Activated T-cell treated with anti-CD3 and anti-CD28 coated beads for 24 hours (primary cell): ENCODE measurements at regions not wholly inside any gene's neighbourhood (a gene's known extent, or its start where the extent isn't known, plus 50 kb on each side); places are given as distances from the start of the nearest gene placed in this dataset.

Source experiments
- DNase-seq: peaks from one replicate; pipeline ENCODE4 v3.0.0-alpha.2; 2020; ENCODE audit warnings: low read depth

DNA sequence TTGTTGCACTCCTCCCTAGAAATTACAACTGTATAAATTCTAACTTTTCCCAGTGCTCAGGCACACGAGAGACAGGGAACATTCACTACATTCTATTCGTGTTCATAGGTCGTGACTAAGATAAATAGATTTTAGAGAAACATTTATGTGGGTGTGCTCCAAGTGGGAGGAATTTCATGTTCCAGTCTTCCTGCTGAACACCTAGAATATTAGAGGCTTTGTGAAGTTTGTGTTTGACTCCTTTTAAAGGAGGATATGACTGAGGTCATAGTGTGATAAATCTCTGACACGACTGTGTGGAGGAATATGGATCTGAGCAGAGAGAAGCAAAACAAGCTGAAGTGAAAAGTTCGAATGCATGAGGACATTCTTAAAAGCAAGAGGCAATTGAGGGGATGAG lies 355.3 kb downstream of the ZSWIM6 start:
- DNase-seq = no peak

DNA sequence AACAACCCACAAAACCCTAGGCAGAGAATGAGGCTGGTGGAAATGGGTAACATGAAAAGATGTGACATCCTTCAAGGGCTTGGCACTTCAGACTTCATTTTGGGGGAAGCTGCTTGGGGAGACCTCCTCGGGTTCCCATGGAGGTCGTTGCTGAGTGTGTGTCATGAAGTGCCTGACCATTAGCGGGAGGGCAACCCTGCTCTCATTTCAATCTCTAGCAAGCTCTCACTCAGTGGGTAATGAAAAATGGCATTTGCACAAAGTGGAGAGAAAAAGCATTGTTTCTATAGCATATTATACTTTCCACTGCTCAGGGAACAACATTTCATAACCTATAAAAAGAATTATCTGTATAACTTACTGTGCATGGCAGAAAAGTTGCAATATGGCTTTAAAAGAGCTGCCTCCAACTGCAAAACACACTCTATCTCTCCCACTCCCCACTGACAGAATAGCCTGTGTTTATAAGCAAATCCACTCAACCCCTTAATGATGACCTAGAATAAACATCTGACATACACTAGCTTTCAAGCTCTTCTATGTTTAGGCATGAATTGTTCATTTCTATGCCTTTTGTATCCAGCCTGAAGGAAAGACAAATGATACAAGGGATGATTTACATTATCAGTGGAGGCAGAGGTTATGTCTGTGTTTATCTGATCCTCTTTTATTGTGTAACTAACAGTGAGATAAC lies 357.2 kb downstream of the ZSWIM6 start:
- DNase-seq = no peak

GRCh38 chr5:61697809-61698558 lies 365.9 kb downstream of the ZSWIM6 start:
- no peak for DNase-seq

GRCh38 chr5:61701877-61702602 lies 370.0 kb downstream of the ZSWIM6 start:
- DNase-seq = no peak

DNA sequence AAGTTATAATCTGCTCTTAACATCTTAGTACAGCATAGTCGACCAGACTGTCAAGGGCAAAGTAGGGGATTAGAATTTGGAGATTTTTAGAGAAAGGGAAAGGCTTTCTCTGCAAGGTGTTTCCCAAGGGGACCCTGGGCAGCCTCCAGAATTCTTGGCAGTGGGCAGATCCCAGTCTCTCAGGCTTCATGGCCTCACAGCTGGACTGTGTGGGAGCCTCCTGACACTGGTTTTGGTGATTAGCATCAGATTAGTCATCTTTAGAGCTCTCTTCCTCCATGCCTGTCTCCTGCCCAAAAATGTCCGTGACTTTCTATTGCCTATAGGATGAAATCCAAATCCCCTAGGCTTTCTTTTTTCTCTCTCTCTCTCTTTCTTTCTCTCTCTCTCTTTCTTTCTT lies 370.7 kb downstream of the ZSWIM6 start:
- DNase-seq = no peak

GRCh38 chr5:61704289-61704688 lies 372.2 kb downstream of the ZSWIM6 start:
- DNase-seq = no peak

DNA sequence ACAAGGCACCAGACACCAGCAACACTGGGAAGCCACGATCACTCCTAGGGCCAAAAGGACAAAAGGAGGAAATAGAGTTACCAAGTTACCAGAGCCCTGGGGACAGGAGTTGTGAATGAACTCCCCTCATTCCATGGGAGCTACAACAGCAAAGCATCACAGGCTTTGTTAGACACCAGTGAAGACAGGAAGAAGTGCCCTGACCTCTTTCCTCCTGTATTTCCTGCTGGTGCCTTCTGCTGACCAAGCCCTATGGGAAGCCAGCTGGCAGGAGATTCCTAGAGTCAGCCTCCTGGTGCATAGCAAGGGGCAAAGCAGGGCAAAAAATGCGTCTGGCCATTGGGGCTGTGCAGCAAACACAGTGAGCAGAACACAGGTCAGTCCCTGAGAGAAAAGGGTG lies 374.7 kb downstream of the ZSWIM6 start:
- DNase-seq = no peak

GRCh38 chr5:61719124-61719523 lies 387.1 kb downstream of the ZSWIM6 start:
- DNase-seq = no peak

- DNase-seq = no peak
Observed at GRCh38 chr5:61720829-61721228, 388.8 kb downstream of the ZSWIM6 start.

- DNase-seq = no peak
Observed at GRCh38 chr5:61724102-61724501, 392.0 kb downstream of the ZSWIM6 start.

DNA sequence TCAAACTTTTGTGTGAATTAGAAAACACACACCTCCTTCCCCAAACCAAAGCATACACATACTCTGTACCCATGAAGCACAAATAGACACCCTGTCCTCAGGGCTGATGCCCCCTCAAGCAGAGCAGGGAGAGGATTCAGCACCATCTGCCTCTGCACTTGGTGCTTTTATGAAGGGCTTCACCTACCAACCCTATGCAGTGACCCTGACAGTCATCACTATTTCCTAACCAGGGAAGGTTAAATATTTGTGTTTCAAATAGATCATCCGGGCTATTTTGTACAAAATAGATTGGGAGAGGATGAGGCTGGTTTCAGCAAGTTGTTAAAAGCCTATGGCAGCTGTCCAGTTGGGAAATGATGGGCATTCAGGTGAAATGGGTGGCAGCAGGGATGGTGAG lies 396.2 kb downstream of the ZSWIM6 start:
- no peak for DNase-seq

GRCh38 chr5:61730866-61731265 lies 398.8 kb downstream of the ZSWIM6 start:
- DNase-seq = no peak

- no peak for DNase-seq
Observed at GRCh38 chr5:61731267-61731945, 399.3 kb downstream of the ZSWIM6 start.

DNA sequence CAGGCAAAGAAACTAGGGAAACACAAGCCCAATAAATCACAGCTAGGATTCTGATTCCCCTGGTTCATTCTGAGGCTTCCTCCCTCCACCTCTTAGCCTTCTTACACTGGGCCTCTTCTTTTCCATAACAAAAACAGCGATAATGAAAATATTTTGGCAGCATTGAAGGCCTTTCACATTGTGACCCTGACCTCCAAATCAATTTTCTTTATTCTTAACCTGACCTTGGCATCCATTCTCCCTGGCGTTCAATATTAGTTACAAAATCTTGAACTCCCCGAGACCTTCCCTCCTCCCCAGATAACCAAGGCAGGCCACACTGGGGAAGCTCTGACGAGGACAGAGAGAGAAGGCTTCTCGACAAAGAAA lies 399.9 kb downstream of the ZSWIM6 start:
- DNase-seq = no peak

- DNase-seq = no peak
Observed at GRCh38 chr5:61732369-61732768, 400.3 kb downstream of the ZSWIM6 start.

DNA sequence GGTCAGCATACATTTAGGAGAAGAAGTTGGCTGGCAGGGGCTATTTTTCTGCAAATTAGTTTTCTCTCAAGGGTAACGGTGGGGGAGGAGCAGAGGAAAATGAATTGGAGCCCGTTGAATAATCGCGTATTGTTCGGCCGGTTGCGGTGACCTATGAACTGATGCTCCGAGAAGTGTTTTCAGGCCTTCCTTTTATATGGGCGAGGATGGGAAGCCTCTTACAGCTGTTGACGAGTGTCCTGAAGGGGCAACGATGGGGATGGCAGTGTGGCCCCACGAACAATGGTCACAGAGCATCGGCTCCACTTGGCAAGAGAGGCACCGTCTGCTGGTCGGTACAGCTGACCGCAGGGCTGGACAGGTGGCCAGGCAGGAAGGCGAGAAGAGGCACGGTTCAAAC lies 400.7 kb downstream of the ZSWIM6 start:
- no peak for DNase-seq

DNA sequence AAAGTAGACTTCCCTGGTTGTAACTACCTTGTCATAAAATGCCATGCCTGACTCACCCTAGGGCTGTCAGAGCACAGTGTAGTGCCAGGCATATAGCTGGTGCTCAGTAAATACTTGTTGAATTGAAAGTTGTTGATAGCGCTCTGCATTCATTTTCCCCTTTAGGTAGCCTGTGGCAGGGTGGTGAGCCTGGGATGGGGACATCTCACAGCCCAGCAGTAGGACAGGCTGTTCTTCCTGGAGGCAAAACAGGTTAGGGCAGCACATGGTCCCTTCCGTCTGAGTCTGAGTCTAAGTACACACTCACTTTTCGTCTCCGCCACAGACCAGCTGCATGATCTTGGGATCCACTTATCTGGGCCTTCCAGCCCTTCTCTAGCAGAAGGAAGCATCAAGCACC lies 401.9 kb downstream of the ZSWIM6 start:
- DNase-seq = no peak

GRCh38 chr5:61734966-61735365 lies 402.9 kb downstream of the ZSWIM6 start:
- DNase-seq = no peak

DNA sequence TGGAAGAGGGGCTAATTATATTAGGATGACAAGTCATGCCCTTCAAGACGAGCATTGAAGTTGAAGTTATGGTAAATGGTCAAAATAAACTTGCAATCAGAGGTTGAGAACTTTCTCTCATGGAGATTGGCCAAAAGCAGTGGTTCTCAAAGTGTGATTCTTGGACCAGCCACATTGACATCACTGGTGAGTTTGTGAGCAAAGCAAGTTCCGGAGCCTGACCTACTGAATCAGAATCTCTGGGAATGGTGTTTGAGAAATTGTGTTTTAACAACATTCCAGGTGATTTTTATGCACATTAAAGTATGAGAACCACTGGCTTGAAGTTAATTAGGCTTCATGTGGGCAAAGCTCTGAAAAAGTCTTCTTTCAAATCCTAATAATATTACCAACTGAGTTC lies 403.5 kb downstream of the ZSWIM6 start:
- DNase-seq = no peak

GRCh38 chr5:61735995-61736394 lies 403.9 kb downstream of the ZSWIM6 start:
- no peak for DNase-seq

DNA sequence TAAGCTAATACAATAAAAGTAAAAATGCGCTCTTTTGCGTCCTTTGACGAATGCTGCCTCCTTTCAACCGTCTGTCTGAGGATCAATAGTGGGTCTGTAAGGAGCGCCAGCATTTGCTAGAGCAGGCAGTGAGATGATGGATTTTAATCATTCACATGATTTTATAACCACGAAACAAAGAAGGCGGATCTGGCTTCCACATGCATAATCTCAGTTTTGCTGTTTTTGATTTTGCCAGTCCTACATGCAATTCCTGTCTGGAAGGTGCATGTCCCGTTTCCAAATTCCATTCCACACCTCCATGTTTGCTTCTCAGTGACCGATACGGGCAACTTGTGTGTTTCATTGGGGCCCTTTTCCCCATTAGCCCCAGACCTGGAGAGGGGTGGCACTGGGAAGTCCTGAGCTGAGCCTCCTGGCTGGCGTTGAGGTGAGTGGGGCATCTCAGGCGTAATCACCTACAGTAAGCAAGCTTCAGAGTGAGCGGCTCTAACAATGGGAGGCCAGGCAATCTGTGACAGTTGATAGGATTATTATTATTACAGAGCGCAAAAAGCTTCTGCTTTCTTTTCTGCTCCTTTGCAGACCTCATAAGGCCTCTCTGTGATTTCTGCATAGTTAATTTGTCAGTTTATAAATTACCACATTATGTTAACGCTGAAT lies 405.4 kb downstream of the ZSWIM6 start:
- no peak for DNase-seq

DNA sequence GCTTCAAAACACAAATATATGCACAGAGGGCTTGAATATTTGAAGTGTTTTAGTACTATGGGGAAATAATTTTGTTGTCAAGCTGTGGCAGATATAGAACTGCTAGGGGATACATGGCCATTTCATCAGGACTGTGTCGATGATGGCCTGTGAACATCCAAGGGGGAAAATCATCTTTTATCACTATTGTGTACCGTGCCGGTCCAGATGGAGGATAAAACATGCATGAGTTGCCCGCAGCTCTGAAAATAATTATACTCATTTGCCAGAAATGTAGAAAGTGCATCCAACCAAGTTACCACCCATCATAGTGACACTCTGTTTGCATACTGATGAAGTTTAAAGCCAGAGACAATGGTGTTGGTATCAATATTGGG lies 405.9 kb downstream of the ZSWIM6 start:
- no peak for DNase-seq
